NCI-H2171 (cell line): ENCODE measurements at regions not wholly inside any gene's neighbourhood (a gene's known extent, or its start where the extent isn't known, plus 50 kb on each side); places are given as distances from the start of the nearest gene placed in this dataset.
"Not testable (repeated sequence)": the region's sequence is repeated elsewhere in the genome, so short reads cannot be mapped to it uniquely, and the experiment has no call there.

Source experiments
- DNase-seq: peaks from one replicate; lab custom pipeline; 2025; lab: John Stamatoyannopoulos, UW

GRCh38 chr11:21625982-21626381 is 566.9 kb upstream of the ANO5 start:
- no peak for DNase-seq

- no peak for DNase-seq
Observed at GRCh38 chr11:21628641-21629040, 564.2 kb upstream of the ANO5 start.

DNA sequence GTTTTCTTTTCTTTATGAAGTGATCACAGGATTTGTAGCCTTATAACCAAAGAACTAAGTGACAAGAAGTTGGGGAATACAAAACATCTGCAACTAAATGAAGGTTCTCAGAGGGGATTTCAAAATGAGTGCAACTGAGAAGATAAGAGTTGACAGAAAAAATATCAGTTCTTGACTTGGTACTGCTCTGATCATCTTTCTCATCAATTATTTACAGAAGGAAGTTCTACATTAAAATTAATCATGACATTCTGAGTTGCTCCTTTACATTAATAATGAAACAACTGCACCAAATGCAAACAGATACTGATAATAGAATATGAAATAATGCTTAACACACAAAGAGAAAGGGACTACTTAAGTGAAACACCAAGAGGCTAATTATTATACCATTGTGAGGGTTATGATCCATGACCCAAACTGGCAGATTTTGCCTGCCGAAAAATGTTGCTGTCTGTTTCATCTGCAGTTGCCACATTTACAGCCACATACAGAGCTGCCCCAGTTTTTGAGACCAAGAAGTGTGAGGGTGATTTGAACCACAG is 561.9 kb upstream of the ANO5 start:
- DNase-seq = no peak

GRCh38 chr11:21631991-21632390 is 560.9 kb upstream of the ANO5 start:
- DNase-seq = peak; percentile 6

DNA sequence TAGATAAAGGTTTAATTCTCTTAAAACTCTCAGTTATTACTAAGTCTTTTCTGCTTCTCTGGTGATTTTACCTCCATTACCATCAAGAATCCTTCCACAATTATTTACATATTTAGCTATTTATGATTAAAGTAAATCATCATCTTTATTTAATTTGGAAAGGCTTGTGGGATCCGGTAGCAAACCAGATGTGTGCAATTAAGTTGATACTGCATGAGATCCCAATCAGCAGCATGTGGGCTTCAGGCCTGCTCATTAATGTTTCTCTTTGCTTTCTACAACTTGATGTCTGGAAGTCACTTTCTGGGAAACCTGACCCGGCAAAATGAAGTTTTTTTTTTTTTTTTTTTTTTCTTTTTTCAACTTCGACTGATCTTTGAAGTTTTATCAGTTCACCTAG is 558.4 kb upstream of the ANO5 start:
- DNase-seq = no peak

DNA sequence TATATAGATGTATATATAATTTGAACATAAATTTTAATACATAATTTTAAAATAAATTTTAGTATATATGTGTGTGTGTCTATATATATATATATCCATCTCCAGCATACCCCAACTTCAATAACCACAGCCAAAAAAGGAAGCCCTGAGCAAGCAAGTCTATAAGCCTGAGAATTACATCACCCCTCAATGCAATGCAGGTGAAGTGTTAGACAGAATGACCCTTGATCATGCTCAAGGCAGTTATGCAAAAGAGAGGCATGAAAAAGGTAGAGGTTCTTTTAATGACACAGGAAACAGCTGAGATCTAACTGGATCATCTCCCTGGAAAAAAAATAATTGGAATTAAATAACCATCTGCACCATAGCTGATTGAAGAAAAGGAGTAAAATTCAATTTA is 557.9 kb upstream of the ANO5 start:
- no peak for DNase-seq

DNA sequence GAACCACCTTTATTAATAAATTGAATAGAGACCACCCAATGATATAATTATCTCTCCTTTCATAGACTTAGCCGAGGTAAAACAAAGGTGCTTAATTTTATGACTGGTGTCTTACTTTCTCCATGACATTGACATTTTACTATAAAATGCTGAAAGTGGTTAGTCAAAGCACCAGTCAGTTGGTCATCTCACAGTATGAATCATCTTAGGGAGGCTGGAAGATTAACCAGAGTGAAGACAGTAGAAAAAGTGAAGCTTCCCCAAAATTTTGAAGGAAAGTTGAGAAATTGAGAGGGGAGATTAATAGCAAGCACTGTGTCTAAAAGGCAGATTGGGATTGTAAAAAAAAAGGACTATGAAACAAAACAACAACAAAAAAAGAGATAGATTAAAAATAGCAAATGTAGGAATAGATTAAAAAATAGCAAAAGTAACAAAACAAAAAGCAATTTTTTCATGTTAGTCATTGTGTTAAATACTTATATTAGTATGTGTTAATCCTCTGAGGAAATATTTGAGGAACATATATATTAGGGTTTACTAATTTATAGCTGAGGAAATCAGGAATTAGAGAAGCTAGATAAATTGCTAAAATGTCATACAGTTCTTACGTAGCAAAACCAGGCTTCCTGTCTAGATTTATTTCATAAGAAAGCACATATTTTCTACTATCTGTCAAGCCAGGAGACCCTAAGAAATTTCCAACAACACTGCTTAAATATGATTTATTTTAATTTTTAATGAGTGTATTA is 557.3 kb upstream of the ANO5 start:
- no peak for DNase-seq

DNA sequence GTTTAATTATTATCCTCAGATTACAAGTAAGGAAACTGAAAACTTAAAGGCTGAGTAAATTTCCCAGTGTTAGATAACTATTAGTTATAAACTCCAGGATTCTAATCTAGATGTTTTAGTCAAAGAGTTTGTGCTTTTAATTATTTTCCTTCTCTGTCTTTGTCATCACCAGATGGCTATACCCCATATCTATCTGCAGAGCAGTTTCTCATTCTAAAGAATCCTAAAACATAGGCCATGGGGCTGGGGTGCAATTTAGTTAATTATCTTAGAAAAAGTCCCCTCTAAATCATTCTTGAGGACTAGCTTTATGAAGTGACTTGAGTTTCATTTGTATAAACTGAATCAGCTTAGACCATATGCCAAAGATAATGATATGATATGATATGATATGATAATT is 556.3 kb upstream of the ANO5 start:
- DNase-seq = no peak

DNA sequence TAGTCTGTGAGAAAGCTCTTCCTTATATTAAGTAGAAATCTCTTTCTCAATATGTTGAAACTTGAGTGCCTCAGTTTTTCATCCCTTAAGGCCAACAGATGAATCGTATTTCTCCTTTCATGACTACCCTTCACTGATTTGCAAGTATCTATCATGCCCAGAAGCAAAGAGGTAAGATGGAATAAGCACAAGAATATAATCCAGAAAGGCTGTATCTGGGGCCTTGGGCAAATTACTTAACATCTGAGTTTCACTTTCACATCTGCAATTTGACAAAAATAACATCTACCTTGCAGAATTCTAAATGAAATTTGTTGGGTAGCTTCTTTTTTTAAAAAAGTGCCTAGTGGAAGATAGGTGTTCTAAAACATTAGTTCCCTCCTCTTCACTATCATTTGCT is 552.4 kb upstream of the ANO5 start:
- DNase-seq = no peak

GRCh38 chr11:21641869-21642268 is 551.0 kb upstream of the ANO5 start:
- no peak for DNase-seq

DNA sequence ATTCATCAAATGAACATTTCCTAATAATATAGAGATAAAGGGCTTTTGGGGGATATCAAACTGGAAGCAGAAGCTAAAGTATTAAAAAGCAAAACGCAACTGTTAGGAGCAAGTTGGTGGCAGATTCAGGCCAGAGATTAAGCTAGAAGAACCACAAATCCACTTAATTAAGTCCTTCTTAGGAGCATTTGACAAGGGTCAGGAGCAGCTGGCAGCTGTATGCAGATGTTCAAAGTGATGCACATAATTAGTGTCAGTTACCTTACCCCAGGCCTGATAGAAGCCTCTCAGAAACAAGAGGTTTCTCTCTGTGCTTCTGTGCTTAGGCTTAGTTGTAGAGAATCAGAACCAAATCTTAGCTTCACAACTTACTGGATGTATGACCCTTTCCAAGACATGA is 546.5 kb upstream of the ANO5 start:
- no peak for DNase-seq

- DNase-seq = no peak
Observed at GRCh38 chr11:21650961-21651360, 541.9 kb upstream of the ANO5 start.

DNA sequence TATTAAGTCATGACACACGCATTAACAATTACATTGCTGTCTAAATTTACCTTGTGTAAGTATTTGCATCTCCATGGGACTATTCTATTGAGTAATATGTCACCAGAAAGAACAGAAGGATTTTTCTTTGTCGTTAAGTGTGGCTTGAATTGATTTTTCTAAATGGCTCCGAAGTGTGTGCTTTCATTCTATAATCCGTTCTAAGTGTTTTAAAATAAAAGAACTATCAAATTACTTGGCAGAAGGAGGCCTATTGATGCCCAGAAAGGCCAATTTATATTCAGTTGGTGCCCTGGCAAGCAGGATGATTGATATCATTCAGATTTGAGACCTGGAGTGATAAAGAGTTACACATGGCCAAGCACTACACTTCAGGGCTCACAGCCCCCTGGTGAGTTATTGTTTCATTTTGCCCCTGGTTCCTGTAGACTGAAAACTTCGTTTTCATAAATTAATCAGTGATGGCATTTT is 538.9 kb upstream of the ANO5 start:
- no peak for DNase-seq

GRCh38 chr11:21656065-21656464 is 536.8 kb upstream of the ANO5 start:
- no peak for DNase-seq

GRCh38 chr11:21658654-21659193 is 534.2 kb upstream of the ANO5 start:
- no peak for DNase-seq

GRCh38 chr11:21659377-21659776 is 533.5 kb upstream of the ANO5 start:
- DNase-seq = not testable (repeated sequence)

DNA sequence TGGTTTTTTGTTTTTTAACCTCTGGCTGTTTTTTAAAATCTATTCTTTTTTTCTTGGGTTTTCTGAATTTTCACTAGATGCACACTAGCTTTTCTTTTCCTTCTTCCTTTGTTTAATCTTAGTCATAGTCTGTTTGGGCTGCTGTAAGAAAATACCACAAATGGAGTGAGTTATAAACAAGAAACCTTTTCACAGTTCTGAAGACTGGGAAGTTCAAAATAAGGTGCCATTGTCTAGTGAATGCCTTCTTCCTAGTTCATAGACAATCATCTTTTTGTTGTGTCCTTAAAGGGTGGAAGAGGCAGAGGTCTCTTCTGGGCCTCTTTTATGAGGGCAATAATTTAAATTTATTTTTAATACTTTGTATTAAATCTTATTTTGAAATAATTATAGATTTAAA is 532.9 kb upstream of the ANO5 start:
- no peak for DNase-seq

GRCh38 chr11:21675049-21675616 is 517.8 kb upstream of the ANO5 start:
- DNase-seq = no peak

GRCh38 chr11:21687643-21688042 is 505.2 kb upstream of the ANO5 start:
- DNase-seq = no peak

DNA sequence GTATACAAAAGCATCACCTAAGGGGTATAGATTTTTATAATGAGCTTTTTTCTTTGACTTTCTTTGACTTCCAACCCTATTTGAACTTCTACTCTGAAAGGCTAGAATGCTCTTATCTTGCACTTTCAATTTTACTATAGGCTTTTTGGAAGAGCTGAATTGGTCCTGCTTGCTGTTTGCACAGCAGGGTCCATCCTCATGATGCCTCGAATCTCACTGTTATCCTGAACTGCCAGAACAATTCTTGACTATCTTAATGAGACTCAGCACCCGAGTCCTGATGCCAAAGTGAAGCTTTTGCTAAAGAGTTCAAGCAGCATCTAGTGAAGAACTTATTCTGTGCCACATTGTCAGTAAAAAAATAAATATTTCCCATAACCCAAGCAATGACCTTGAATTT is 488.3 kb upstream of the ANO5 start:
- DNase-seq = no peak

- no peak for DNase-seq
Observed at GRCh38 chr11:21707116-21707739, 485.7 kb upstream of the ANO5 start.

DNA sequence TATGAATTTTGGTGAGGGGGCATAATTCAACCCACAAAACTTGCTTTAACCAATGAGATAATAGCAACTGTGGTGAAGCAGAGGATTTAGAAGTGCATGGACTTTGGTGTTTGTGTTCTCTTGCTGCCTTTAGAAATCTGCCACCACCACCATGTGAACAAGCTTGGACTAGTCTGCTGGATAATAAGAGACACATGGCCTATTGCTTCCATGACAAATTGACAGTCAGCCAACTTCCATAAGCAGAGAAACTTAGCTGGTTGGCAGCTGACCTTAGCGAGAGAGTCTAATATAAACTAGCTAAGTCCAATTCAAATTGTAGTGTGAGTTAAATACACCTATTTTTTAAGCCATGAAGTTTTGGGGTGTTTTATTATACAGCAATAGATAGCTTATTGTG is 482.1 kb upstream of the ANO5 start:
- no peak for DNase-seq

DNA sequence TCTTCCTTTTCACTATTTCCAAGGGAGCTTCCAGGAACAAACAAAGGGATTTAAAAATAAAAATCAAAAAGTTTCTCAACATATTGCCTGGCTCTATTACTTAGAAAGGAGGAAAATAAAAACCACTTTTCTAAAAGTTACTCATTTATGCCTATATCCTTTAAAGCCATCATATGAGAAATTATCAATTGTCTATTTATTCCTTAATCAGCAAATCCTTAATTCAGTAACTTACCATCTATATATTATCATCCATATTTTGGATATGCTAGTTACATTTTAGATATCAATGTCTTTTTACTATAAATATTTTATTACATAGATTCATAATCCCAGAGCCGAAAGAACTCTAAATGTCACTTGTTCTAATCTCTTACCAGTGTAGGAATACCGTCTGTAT is 481.5 kb upstream of the ANO5 start:
- no peak for DNase-seq
